T-helper 9 cell (primary cell): ENCODE measurements at regions not wholly inside any gene's neighbourhood (a gene's known extent, or its start where the extent isn't known, plus 50 kb on each side); places are given as distances from the start of the nearest gene placed in this dataset.

Source experiments
- DNase-seq: peaks from one replicate; pipeline ENCODE4 v3.0.0-alpha.2; 2020

DNA sequence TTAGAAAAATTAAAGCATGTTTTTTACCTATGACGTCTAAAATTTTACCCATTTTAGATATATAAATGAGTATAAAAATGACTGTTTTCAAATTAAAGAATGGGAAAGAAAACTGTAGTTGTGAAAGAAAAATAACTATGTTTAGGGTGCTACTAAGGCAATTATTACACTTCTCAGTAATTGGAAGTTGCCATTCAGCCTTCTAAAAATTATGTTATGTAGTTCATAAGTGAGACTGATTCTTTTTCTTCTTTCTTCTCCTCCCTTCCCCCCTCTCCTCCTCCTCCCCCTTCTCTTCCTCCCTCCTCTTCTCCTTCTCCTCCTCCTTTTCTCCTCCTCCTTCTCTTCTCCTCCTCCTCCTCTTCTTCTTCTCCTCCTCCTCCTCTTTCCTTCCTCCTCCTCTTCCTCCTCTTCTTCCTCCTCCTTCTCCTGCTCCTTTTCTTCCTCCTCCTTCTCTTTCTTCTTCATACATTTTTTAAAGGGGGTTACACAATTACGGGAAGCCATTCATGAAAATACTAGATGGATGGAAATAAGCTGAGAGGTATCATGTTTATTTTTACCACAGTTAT, 223.6 kb downstream of the CETN3 start:
- no peak for DNase-seq

DNA sequence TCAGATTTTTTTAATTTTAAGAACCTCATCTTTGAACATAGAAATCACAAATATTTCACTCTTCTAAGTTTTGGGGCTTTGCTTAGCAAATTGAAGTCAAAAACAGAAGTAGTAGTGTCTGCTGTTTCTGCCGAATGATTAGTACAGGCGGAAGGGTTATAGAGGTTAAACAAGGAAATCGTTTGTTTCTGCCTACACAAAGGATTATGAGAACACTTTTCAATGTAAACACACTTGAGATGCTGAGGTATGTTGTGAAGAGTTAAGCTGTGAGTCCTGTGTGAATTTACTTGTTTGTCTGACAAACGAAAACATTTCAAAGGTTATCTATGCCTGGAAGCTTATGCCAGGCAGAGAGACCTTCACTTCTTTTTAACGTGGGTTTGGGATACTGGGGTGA, 224.8 kb downstream of the CETN3 start:
- no peak for DNase-seq

GRCh38 chr5:90182726-90183125, 226.8 kb downstream of the CETN3 start:
- no peak for DNase-seq

- DNase-seq, result no peak
Measured at GRCh38 chr5:90174236-90174635, 235.3 kb downstream of the CETN3 start.

DNA sequence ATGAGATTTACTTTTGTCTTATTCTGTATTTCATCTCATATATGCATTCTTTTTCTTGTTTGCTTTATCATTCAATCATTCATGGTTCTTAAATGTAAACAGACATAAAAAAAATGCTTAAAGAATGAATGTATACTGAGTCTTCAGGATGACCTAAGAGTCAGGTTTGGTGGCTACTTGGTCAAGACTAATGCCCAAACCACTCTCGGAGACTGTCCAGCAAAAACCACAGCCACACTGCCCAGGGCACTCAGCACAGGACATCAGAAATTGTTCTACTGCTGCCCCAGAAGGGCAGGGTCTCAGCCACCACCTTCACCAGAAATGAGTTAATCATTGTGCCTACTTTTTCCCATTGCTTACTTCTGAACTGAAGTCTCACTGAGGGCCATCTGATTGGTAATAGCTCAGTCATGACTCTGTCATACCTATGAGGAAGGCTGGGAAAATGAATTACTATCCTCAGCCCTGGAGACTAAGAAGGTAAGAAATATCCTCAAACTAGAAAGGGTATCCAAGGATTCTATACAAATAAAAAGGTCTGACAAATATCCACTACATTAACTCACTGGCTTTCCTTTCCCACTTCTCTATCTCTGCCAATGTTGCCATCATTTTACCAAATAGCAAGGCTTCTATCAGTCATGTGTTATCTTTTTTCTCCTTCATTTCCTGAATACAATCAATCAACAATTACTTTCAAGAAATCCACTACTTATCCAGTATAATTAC, 236.1 kb downstream of the CETN3 start:
- no peak for DNase-seq

DNA sequence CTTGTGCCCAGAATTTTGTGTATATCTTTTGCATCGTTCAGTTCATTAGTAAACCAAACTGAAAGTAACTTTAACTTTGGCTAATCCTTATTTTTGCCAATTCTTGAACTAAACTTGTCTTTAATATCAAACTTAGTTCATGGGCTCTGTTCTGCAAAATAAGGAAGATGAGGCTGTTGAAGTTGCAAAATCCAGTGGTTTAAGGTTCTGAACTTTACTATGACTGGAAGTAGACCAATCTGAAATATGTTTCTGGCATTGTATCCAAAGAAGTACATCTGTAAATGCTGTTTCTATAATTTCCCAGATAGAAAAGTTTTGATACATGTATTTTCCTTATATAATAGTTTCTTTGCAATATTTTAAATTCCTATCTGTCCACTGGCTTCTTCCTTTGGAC, 238.1 kb downstream of the CETN3 start:
- no peak for DNase-seq

- DNase-seq, result no peak
Measured at GRCh38 chr5:90170261-90170660, 239.3 kb downstream of the CETN3 start.

GRCh38 chr5:90169078-90169477, 240.5 kb downstream of the CETN3 start:
- DNase-seq, result no peak

- no peak for DNase-seq
Measured at GRCh38 chr5:90168399-90168798, 241.2 kb downstream of the CETN3 start.

- DNase-seq, result no peak
Measured at GRCh38 chr5:90166816-90167215, 242.7 kb downstream of the CETN3 start.

DNA sequence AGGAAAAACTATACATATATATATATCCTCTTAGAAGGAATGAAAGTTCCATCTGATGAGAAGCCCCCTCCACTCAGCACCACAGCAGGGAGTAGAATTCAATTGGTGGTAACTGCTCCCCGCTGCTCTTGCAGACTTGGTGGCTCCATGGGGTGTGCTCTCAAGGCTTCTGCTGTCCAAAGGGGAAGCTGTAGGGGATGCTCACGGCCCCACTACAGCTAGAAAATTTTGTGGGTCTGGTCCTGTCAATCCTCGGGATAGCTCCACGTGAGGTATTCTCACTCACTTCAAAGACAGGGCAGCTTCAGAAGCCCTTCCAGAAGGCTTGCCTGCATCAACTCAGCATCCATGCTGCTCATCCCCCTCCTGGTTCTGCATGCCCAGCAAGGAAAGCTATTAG, 247.2 kb downstream of the CETN3 start:
- no peak for DNase-seq

DNA sequence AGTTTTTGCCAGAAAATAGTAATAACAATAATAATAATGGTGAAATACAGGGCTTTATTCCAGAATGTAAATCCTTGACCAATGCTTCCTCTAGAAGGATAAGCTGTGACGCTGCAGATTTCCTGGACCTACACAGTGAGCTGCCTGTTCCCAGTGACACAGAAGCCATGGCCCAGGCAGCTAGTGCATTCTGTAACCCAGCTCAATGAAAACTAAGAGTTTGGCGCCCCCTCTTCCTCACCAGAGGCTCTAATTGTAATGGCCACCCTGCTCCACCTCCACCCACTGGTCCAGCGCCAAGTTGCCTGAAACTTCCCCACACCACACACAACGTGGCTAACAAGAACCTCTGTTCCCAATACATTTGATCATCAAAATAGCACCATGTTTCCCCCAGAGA, 248.1 kb downstream of the CETN3 start:
- no peak for DNase-seq

GRCh38 chr5:90158131-90158530, 251.4 kb downstream of the CETN3 start:
- DNase-seq, result no peak

DNA sequence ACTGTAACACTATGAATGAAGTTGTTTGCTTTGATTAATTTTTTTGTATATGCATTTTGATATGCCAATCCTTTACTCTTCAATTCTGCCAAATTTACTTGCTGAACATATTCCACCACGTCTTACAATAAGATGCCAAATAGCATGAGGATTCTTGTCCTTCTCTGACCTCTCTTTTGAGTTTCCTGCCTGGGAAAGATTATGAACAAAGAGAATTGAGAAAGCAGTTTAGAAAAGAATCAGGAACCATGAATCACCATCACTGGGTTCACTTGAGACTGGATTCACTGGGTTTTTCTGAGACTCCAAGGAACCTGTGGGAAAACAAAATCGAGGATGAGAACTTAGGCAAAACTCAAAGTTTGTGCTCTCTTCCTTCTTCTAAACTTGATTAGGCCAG, 256.5 kb downstream of the CETN3 start:
- no peak for DNase-seq

DNA sequence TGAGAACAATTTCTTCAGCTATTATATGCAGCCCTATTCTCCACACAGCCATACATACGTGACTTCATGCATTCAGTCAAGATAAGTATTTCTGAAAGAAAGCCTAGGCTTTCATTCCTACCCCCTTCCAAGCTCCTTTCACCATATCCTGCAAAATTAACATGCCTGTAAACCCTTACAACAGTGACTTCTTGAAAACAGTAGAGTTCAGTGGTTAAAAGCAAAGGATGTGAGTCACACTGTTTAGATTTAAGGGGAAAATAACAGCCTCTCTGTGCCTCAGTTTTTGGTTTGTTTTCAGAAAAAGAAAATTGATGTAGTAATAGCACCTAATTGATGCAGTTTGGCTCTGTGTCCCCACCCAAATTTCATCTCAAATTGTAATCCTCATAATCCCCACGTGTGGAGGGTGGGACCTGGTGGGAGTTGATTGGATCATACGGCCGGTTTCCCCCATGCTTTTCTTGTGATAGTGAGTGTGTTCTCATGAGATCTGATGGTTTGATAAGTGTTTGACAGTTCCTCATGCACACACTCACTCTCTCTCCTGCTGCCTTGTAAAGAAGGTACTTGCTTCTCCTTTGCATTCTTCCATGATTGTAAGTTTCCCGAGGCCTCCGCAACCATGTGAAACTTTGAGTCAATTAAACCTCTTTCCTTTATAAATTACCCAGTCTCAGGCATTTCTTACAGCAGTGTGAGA, 264.8 kb downstream of the CETN3 start:
- no peak for DNase-seq

- no peak for DNase-seq
Measured at GRCh38 chr5:90142541-90142940, 267.0 kb downstream of the CETN3 start.

DNA sequence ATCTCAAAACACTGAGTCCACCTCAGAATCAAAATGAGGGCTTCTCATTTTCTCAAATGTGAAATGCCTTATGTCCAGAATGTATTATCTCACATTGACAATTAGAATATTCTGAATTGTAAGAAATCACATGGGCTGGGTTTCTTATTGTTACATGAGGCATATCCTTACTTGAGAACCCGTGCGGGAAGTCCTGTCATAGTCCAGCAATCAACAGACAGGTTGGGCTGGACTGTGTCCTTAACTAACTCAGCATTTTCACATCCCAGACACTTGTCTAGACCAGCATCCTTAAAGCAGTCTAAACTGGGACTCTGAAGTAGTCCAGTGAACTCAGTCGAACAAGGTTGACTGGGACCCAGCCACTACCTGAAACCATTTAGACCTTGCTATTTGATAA, 267.6 kb downstream of the CETN3 start:
- DNase-seq, result no peak

GRCh38 chr5:90136952-90137528, 272.5 kb downstream of the CETN3 start:
- no peak for DNase-seq

- no peak for DNase-seq
Measured at GRCh38 chr5:90135779-90136378, 273.7 kb downstream of the CETN3 start.

GRCh38 chr5:90134892-90135291, 274.7 kb downstream of the CETN3 start:
- DNase-seq, result no peak

GRCh38 chr5:90134381-90134780, 275.2 kb downstream of the CETN3 start:
- DNase-seq, result no peak

- no peak for DNase-seq
Measured at GRCh38 chr5:90133941-90134340, 275.6 kb downstream of the CETN3 start.

DNA sequence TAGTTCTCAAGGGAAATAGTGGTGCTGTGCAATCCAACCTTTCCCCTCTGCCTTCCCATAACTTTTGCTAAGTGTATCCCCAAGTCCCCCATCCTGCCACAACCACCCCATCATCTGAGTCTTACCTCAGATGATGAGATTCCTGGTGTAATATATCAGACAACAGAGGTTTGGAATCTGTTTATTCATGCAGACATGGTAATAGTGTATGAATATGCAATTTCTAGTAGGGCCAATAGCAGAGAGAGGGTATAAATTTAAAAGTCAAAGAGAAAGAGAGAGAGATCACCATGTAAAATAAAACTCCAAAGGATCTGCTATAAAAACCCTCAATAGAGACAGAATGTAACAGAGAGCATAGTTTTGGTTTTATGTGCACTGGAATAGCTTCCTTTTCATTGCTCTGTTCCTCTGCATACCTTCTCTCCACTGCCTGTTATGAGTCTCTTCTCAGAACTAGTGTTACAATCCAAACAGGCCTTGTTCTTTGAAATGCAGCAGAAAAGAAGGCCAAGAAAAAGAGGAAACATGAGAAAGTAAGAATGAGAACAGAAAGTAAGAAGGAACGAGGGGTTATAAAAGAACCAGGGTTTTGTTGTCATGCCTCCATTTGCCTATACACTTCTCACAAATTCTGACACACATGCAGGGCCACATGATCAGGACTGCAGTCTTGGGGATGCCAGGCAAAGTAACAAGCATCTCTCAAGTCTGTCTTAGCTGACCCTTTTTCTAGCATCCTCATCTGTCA, 278.0 kb downstream of the CETN3 start:
- no peak for DNase-seq
